PFSK-1 (cell line): ENCODE measurements at regions not wholly inside any gene's neighbourhood (a gene's known extent, or its start where the extent isn't known, plus 50 kb on each side); places are given as distances from the start of the nearest gene placed in this dataset.

ENCODE experiments used
- FOXP2 ChIP-seq: optimal IDR thresholded peaks from 2 replicates; pipeline ENCODE3; 2011; ENCODE audit warnings: borderline replicate concordance, control low read depth, inconsistent platforms; ENCODE audit not compliant: insufficient read depth; ENCODE audit errors: extremely low read length, extremely low read depth
- POLR2AphosphoS5 ChIP-seq: IDR thresholded peaks from 2 replicates; pipeline ENCODE4 v1.6.1; 2012; ENCODE audit warnings: low read depth, mild to moderate bottlenecking, control low read depth, low read length, moderate library complexity
- SIN3A ChIP-seq: IDR thresholded peaks from 2 replicates; pipeline ENCODE4 v1.6.1; 2012; ENCODE audit warnings: mild to moderate bottlenecking, low read length, moderate library complexity, borderline replicate concordance; ENCODE audit not compliant: insufficient read depth
- TAF1 ChIP-seq: IDR thresholded peaks from 2 replicates; pipeline ENCODE4 v1.6.1; 2012; ENCODE audit warnings: low read length, control low read depth, borderline replicate concordance; ENCODE audit not compliant: insufficient read depth
- TF ChIP-seq, protein P1 (sequence below), 2 experiments: IDR thresholded peaks; 2 replicates each; pipeline versions ENCODE4 v1.6.1 to v1.8.0; 2011 to 2012; ENCODE audit warnings: low read depth in 2 of 2, low read length in 2 of 2, control low read depth in 1 of 2, inconsistent platforms in 1 of 2, mild to moderate bottlenecking in 1 of 2, moderate library complexity in 1 of 2; ENCODE audit not compliant: insufficient read depth in 1 of 2

DNA sequence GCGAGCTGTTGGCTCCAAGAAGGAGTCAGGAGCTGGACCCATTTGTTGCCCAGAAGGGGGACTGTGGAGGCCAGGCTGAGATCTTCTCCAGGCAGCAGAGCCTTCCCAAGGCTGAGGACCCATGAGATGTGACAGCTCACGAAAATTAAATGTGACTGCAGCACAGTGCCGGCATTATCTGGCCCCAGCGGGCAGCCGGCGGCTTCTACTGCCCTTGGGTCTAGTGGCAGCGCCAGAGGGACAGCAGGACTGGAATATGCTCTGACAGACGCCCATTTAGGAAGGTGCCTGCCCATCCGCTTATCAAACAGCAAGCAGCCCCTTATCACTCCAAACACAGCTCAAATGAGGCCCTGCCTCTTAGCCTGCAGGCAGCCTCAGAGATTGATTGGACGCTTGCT is 122.9 kb upstream of the LYZL2 start:
- TF ChIP-seq, protein P1, sequence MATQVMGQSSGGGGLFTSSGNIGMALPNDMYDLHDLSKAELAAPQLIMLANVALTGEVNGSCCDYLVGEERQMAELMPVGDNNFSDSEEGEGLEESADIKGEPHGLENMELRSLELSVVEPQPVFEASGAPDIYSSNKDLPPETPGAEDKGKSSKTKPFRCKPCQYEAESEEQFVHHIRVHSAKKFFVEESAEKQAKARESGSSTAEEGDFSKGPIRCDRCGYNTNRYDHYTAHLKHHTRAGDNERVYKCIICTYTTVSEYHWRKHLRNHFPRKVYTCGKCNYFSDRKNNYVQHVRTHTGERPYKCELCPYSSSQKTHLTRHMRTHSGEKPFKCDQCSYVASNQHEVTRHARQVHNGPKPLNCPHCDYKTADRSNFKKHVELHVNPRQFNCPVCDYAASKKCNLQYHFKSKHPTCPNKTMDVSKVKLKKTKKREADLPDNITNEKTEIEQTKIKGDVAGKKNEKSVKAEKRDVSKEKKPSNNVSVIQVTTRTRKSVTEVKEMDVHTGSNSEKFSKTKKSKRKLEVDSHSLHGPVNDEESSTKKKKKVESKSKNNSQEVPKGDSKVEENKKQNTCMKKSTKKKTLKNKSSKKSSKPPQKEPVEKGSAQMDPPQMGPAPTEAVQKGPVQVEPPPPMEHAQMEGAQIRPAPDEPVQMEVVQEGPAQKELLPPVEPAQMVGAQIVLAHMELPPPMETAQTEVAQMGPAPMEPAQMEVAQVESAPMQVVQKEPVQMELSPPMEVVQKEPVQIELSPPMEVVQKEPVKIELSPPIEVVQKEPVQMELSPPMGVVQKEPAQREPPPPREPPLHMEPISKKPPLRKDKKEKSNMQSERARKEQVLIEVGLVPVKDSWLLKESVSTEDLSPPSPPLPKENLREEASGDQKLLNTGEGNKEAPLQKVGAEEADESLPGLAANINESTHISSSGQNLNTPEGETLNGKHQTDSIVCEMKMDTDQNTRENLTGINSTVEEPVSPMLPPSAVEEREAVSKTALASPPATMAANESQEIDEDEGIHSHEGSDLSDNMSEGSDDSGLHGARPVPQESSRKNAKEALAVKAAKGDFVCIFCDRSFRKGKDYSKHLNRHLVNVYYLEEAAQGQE (IDR thresholded peaks at IDR 0.05; ENCODE audit: insufficient read depth in 1 of 2, low read depth in 2 of 2, low read length in 2 of 2) = no peak
- TF ChIP-seq SIN3A = no peak
- TF ChIP-seq TAF1 = no peak
- no peak for TF ChIP-seq POLR2AphosphoS5
- no peak for TF ChIP-seq FOXP2
